ENCODE measurements at regions not wholly inside any gene's neighbourhood (a gene's known extent, or its start where the extent isn't known, plus 50 kb on each side); places are given as distances from the start of the nearest gene placed in this dataset.

GRCh38 chr16:73210084-73210483 is 162.2 kb upstream of the ZFHX3 start (continued):
- no peak for TF ChIP-seq ZNF462 (CRISPR knock-in tag; IDR thresholded peaks at IDR 0.05)
- no peak for TF ChIP-seq EZH2phosphoT487 (IDR thresholded peaks at IDR 0.05; ENCODE audit: unreplicated experiment)

GRCh38 chr16:73209190-73209589 is 161.3 kb upstream of the ZFHX3 start:
- H3K27me3 ChIP-seq (ENCODE audit: insufficient read depth): no peaks in the 10 kb centered on the region
- Mint-ChIP-seq H3K36me3 (ENCODE audit: low read depth) (no peaks in the 10 kb centered on the region), H3K27ac (no peak overlapping the region), H3K27me3 (ENCODE audit: insufficient read depth, low read depth, poor library complexity) (no peaks in the 10 kb centered on the region), H3K9me3 (no peaks in the 10 kb centered on the region), H3K4me1 (peaks cover 15% of the 10 kb centered on the region), H3K4me3 (no peak overlapping the region)
- H3K4me2 ChIP-seq: no peak overlapping the region
- H3K79me2 ChIP-seq (replicated peaks; ENCODE audit: insufficient read depth): no peaks in the 10 kb centered on the region
- DNase-seq (ENCODE audit: low spot score) (no peak), ATAC-seq (no peak)
- no peaks in the 10 kb centered on the region for H3K36me3 ChIP-seq (ENCODE audit: insufficient read depth)
- no peaks in the 10 kb centered on the region for H4K20me1 ChIP-seq (replicated peaks; ENCODE audit: insufficient read depth)
- no peaks in the 10 kb centered on the region for H3F3A ChIP-seq (replicated peaks; ENCODE audit: low read depth)
- peaks cover 16% of the 10 kb centered on the region for H3K4me1 ChIP-seq (ENCODE audit: insufficient read depth)
- H3K4me3 ChIP-seq: no peak overlapping the region
- H2AFZ ChIP-seq: no peak overlapping the region
- no peak overlapping the region for H3K27ac ChIP-seq (ENCODE audit: low read depth)
- no peaks in the 10 kb centered on the region for H3K9me2 ChIP-seq (ENCODE audit: insufficient read depth)
- no peak for TF ChIP-seq JUNB (IDR thresholded peaks at IDR 0.05; ENCODE audit: unreplicated experiment)
- TF ChIP-seq STAT1 (IDR thresholded peaks at IDR 0.05; ENCODE audit: unreplicated experiment): no peak
- no peak for TF ChIP-seq ETS1 (IDR thresholded peaks at IDR 0.05)
- no peak for TF ChIP-seq POLR2AphosphoS5 (IDR thresholded peaks at IDR 0.05; ENCODE audit: low read depth)
- no peak for TF ChIP-seq NANOG (IDR thresholded peaks at IDR 0.05; ENCODE audit: borderline replicate concordance)
- TF ChIP-seq REST (IDR thresholded peaks at IDR 0.05; ENCODE audit: unreplicated experiment): no peak
- TF ChIP-seq CREB1 (CRISPR knock-in tag; IDR thresholded peaks at IDR 0.05; ENCODE audit: low read depth): no peak
